OCI-LY1 (cell line): ENCODE measurements at regions not wholly inside any gene's neighbourhood (a gene's known extent, or its start where the extent isn't known, plus 50 kb on each side); places are given as distances from the start of the nearest gene placed in this dataset.

ENCODE experiments used
- EZH2 ChIP-seq: fragments of 200-600 bp; sonication (generic), shearing (Covaris generic); IDR thresholded peaks from 2 replicates; pipeline ENCODE4 v1.8.0; 2017; ENCODE audit warnings: borderline replicate concordance, mixed run types, mild to moderate bottlenecking, antibody characterized with exemption, low read length, moderate library complexity, mixed read lengths
- TF ChIP-seq, protein P1 (sequence below): fragments of 200-600 bp; sonication (generic), shearing (Covaris generic); IDR thresholded peaks from 2 replicates; pipeline ENCODE4 v1.5.1; 2017; ENCODE audit warnings: mild to moderate bottlenecking, antibody characterized with exemption, low read length, moderate library complexity, mixed read lengths

DNA sequence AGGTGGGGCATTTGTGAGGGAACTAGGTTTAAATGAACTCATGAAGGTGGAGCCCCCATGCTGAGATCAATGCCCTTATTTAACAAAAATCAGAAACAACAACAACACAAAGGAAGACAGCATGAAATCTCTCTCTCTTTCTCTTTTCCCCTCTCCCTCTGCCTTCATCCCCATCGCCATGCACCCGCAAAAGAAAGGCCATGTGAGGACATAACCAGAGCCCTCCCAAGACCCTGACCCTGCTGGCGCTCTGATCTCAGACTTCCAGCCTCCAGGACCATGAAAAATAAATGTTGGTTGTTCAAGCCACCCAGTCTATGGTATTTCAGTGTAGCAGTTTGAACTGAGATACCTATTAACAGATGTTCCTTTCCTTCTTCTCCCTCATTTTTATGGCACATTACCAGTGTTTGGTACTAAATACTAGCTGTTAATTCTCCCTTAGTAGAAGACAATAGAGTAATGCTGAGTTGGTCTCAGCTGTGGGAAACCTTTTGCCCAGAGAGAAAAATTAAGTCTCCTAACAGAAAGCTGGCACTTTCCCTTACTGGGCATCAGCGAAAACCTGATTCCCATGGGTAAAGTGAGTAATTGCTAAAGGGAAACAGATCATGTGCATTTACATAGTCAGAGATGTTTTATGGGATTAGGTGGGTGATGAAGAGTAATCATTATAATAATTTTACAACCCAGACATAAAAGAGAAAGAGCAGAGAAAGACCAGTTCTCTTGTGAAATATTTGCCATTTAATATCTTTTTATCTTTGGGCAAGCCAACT, 264.0 kb upstream of the PLEKHG7 start:
- TF ChIP-seq, protein P1, sequence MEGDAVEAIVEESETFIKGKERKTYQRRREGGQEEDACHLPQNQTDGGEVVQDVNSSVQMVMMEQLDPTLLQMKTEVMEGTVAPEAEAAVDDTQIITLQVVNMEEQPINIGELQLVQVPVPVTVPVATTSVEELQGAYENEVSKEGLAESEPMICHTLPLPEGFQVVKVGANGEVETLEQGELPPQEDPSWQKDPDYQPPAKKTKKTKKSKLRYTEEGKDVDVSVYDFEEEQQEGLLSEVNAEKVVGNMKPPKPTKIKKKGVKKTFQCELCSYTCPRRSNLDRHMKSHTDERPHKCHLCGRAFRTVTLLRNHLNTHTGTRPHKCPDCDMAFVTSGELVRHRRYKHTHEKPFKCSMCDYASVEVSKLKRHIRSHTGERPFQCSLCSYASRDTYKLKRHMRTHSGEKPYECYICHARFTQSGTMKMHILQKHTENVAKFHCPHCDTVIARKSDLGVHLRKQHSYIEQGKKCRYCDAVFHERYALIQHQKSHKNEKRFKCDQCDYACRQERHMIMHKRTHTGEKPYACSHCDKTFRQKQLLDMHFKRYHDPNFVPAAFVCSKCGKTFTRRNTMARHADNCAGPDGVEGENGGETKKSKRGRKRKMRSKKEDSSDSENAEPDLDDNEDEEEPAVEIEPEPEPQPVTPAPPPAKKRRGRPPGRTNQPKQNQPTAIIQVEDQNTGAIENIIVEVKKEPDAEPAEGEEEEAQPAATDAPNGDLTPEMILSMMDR, result no peak
- TF ChIP-seq EZH2, result no peak
